ENCODE measurements at regions not wholly inside any gene's neighbourhood (a gene's known extent, or its start where the extent isn't known, plus 50 kb on each side); places are given as distances from the start of the nearest gene placed in this dataset.

GRCh38 chr11:134667505-134667904, 255.5 kb upstream of the B3GAT1 start:
- ATAC-seq (no peak), DNase-seq (ENCODE audit: low spot score) (no peak)
- H3K9me3 Mint-ChIP-seq, result peaks cover 22% of the 10 kb centered on the region
- peaks cover 4% of the 10 kb centered on the region; the same call in 1 of the 2 replicates for H3K4me1 Mint-ChIP-seq
- no peak overlapping the region for H3K4me3 Mint-ChIP-seq
- POLR2A ChIA-PET, result no interaction called here
- peaks cover 10% of the 10 kb centered on the region for H3K27me3 Mint-ChIP-seq (ENCODE audit: low read depth)
- H3K27ac Mint-ChIP-seq, result no peak overlapping the region
- H3K36me3 Mint-ChIP-seq, result no peaks in the 10 kb centered on the region
- TF ChIP-seq ZBTB43 (CRISPR knock-in tag; IDR thresholded peaks at IDR 0.05) (no peak), E2F1 (CRISPR knock-in tag; IDR thresholded peaks at IDR 0.05) (no peak), PRDM15 (CRISPR knock-in tag; IDR thresholded peaks at IDR 0.05) (no peak), E2F4 (CRISPR knock-in tag; IDR thresholded peaks at IDR 0.05; ENCODE audit: borderline replicate concordance, low read depth) (no peak), ZNF425 (CRISPR knock-in tag; conservative IDR thresholded peaks at IDR 0.05) (no peak), NR3C1 (CRISPR knock-in tag; conservative IDR thresholded peaks at IDR 0.05; ENCODE audit: low read depth) (no peak), FOXJ3 (CRISPR knock-in tag; IDR thresholded peaks at IDR 0.05; ENCODE audit: borderline replicate concordance) (no peak), ZNF423 (CRISPR knock-in tag; IDR thresholded peaks at IDR 0.05) (no peak), JUN (CRISPR knock-in tag; IDR thresholded peaks at IDR 0.05) (no peak), ZSCAN18 (CRISPR knock-in tag; IDR thresholded peaks at IDR 0.05) (no peak), IRF1 (CRISPR knock-in tag; IDR thresholded peaks at IDR 0.05) (no peak), OVOL2 (CRISPR knock-in tag; IDR thresholded peaks at IDR 0.05; ENCODE audit: borderline replicate concordance) (no peak), JAZF1 (CRISPR knock-in tag; IDR thresholded peaks at IDR 0.05) (no peak), FOXP1 (CRISPR knock-in tag; IDR thresholded peaks at IDR 0.05; ENCODE audit: borderline replicate concordance) (no peak), GRHL2 (CRISPR knock-in tag; IDR thresholded peaks at IDR 0.05; ENCODE audit: insufficient replicate concordance, severe bottlenecking) (no peak), MYBL2 (CRISPR knock-in tag; IDR thresholded peaks at IDR 0.05) (no peak), TP53 (CRISPR knock-in tag; IDR thresholded peaks at IDR 0.05) (no peak), MLX (CRISPR knock-in tag; IDR thresholded peaks at IDR 0.05) (no peak), ZNF512 (CRISPR knock-in tag; IDR thresholded peaks at IDR 0.05; ENCODE audit: borderline replicate concordance) (no peak), E2F5 (CRISPR knock-in tag; IDR thresholded peaks at IDR 0.05) (no peak)
- CTCF ChIA-PET, result no interaction called here

Data from WTC11 (cell line).